ENCODE measurements at regions not wholly inside any gene's neighbourhood (a gene's known extent, or its start where the extent isn't known, plus 50 kb on each side); places are given as distances from the start of the nearest gene placed in this dataset.

DNA sequence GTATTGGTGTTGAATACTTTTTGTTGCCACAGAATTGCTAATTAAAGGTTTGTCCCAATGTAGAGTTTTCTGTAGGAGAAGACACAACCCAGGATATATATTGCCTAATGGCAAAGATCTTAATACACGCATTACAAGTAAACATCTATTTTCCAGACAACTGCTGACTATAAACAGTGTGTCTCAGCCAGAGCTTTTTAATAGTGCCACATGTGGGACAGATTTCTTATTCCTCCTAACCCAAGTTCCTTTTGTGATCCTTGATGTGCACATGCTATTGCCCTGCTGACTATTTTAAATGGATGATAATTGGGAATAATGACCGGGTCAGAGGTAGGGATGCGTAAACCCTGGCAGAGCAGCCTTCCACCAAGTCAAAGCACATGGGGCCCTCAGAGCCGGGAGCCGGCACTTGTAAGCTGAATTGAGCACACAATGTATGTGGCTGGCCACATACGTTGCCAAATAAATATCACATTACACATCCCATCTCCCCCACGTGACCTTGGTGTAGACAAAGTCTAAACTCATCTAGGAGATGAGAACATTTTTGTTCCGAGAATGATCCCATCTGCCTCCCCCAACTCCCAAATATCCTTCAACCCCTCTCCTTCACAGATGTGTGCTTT is 209.8 kb upstream of the NFIA start:
- H3K36me3 Mint-ChIP-seq (ENCODE audit: low read depth), result no peaks in the 10 kb centered on the region
- ChIA-PET CTCF (no interaction called here), POLR2A (no interaction called here)
- intact Hi-C loops (cut with micrococcal nuclease), result no loop called here
- no peaks in the 10 kb centered on the region for H3K9me3 Mint-ChIP-seq
- no peak overlapping the region for H3K27ac Mint-ChIP-seq
- no peak overlapping the region for H3K4me3 Mint-ChIP-seq
- H3K4me1 Mint-ChIP-seq, result no peaks in the 10 kb centered on the region
- TF ChIP-seq, protein P1, sequence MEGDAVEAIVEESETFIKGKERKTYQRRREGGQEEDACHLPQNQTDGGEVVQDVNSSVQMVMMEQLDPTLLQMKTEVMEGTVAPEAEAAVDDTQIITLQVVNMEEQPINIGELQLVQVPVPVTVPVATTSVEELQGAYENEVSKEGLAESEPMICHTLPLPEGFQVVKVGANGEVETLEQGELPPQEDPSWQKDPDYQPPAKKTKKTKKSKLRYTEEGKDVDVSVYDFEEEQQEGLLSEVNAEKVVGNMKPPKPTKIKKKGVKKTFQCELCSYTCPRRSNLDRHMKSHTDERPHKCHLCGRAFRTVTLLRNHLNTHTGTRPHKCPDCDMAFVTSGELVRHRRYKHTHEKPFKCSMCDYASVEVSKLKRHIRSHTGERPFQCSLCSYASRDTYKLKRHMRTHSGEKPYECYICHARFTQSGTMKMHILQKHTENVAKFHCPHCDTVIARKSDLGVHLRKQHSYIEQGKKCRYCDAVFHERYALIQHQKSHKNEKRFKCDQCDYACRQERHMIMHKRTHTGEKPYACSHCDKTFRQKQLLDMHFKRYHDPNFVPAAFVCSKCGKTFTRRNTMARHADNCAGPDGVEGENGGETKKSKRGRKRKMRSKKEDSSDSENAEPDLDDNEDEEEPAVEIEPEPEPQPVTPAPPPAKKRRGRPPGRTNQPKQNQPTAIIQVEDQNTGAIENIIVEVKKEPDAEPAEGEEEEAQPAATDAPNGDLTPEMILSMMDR (IDR thresholded peaks at IDR 0.05), result no peak
- DNase-seq (no peak), ATAC-seq (ENCODE audit: low read depth) (no peak)
- no peaks in the 10 kb centered on the region for H3K27me3 Mint-ChIP-seq

DNA sequence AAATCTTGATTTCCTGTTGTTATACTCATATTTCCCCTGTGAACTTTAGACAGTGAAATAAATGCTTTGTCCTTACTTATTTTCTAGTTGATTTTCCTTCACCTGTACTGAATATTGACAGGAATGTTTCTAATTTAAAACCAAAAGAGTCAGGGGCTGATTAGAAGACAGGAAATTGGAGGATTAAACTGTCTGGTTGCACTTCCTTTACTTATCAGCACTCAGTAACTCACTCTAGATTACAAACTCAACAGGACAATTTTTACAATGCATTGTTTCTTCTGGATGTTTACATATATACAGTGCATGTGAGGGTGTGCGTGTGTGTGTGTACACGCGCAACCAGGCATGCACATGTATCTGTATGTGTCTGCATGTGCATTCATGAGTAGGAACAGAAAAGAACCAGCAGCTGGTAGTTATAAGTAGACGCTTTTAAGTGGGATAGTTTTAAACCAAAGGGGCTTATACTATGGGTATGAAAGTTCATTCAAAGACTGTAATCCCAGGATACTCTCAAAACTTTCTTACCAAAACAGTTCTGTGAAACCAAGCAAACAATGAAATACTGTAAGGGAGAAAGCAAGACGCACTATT is 212.0 kb upstream of the NFIA start:
- intact Hi-C loops (cut with micrococcal nuclease), result no loop called here
- ATAC-seq (ENCODE audit: low read depth) (no peak), DNase-seq (no peak)
- Mint-ChIP-seq H3K36me3 (ENCODE audit: low read depth) (no peaks in the 10 kb centered on the region), H3K4me3 (no peak overlapping the region), H3K4me1 (no peaks in the 10 kb centered on the region), H3K27ac (no peak overlapping the region), H3K27me3 (no peaks in the 10 kb centered on the region), H3K9me3 (no peaks in the 10 kb centered on the region)
- CTCF ChIA-PET, result no interaction called here
- POLR2A ChIA-PET, result no interaction called here
- TF ChIP-seq, protein P1 (IDR thresholded peaks at IDR 0.05), result no peak

DNA sequence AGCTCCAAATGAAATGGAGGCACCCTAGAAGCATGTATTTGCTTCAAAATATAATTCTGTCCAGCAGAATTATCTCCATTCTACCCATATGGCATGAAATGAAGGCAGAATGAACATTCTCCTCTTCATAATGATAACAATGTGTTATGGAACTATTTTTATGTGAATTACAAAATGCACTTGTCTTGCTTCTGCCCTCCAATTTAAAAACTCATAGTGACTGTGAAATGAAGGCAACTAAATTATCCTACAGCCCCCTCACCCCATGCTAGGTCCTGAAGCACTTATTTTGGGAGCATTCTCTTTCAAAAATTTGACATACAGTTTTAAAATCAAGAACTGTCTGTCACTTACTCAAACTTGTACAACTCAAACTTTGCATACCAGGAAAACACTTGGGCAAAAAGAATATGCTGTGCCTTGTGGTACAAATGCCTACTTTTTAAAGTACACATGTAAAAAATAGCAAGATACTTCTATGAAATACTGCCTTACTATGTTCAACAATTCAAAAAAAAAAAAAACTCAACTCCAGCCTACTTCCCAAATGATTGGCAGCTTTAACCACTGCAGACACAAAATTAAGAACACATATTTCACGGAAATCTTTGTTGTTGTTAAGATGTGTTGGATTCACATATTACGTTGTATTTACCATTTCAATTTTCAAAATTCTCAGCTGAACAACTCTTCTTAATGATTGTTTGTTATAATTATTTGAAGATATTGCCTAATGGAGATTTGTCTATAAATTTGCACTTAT is 213.3 kb upstream of the NFIA start:
- no peaks in the 10 kb centered on the region for H3K36me3 Mint-ChIP-seq (ENCODE audit: low read depth)
- ATAC-seq (ENCODE audit: low read depth) (no peak), DNase-seq (no peak)
- H3K4me3 Mint-ChIP-seq, result no peak overlapping the region
- intact Hi-C loops (cut with micrococcal nuclease), result no loop called here
- no peaks in the 10 kb centered on the region for H3K4me1 Mint-ChIP-seq
- ChIA-PET CTCF (no interaction called here), POLR2A (no interaction called here)
- TF ChIP-seq, protein P1 (IDR thresholded peaks at IDR 0.05), result no peak
- no peaks in the 10 kb centered on the region for H3K27me3 Mint-ChIP-seq
- no peak overlapping the region for H3K27ac Mint-ChIP-seq
- no peaks in the 10 kb centered on the region for H3K9me3 Mint-ChIP-seq

DNA sequence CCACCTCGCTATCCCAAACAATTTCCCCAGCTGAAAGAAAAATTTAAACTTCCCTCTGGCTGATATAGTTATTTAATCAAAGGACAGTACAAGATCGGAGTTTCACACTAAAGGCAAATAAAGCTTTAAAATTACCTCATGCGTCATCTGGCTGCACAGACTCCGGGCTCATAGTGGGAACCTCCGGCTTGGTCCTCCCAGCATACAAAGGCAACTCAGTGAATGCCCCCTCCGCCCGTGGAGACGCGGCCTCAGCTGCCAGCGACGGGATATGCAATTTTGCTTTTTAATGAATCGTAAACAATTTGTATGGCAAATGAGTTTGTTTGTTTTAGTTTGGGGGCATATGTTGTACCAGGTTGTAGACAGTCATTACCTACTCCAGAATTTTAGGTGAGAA is 214.6 kb upstream of the NFIA start:
- ATAC-seq (ENCODE audit: low read depth), result no peak
- no peaks in the 10 kb centered on the region for H3K36me3 Mint-ChIP-seq (ENCODE audit: low read depth)
- intact Hi-C loops (cut with micrococcal nuclease), result no loop called here
- TF ChIP-seq, protein P1 (IDR thresholded peaks at IDR 0.05), result no peak
- H3K27me3 Mint-ChIP-seq, result no peaks in the 10 kb centered on the region
- H3K9me3 Mint-ChIP-seq, result no peaks in the 10 kb centered on the region
- H3K4me3 Mint-ChIP-seq, result no peak overlapping the region
- no peak overlapping the region for H3K27ac Mint-ChIP-seq
- ChIA-PET POLR2A (no interaction called here), CTCF (no interaction called here)
- no peaks in the 10 kb centered on the region for H3K4me1 Mint-ChIP-seq
- DNase-seq, result no peak

DNA sequence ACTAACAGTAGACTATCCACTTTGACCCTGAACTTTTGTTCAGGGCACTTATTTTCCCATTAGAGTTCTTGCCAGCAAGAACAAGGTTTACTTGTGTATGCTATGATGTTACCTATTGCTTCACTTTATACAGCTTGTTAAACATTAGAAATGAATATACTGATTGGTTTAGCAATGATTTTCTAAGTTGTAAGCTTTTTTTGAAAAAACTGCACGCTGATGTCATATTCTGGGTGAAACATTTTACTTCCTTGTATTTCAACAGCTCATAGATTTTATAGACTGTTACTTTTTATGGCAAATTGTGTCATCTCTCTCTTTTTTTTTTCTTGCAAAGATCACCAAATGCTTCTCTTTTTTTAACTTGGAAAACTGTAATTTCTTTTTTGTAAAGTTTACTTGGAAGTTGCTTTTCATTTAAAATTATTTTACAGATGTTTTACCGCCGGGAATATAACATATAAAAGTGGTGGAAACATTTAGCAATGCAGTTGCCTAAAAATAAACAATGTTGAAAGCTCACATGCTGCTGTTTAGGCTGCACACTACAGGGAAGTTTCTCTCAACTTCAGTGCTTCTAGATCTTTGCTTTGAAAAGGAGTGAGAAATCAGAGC is 215.3 kb upstream of the NFIA start:
- POLR2A ChIA-PET, result no interaction called here
- no peak for ATAC-seq (ENCODE audit: low read depth)
- Mint-ChIP-seq H3K9me3 (no peaks in the 10 kb centered on the region), H3K4me3 (no peak overlapping the region), H3K4me1 (no peaks in the 10 kb centered on the region), H3K27ac (no peak overlapping the region), H3K36me3 (ENCODE audit: low read depth) (no peaks in the 10 kb centered on the region), H3K27me3 (no peaks in the 10 kb centered on the region)
- intact Hi-C loops (cut with micrococcal nuclease), result no loop called here
- no peak for DNase-seq
- CTCF ChIA-PET, result no interaction called here
- TF ChIP-seq, protein P1 (IDR thresholded peaks at IDR 0.05), result no peak
